ENCODE measurements at regions not wholly inside any gene's neighbourhood (a gene's known extent, or its start where the extent isn't known, plus 50 kb on each side); places are given as distances from the start of the nearest gene placed in this dataset.

DNA sequence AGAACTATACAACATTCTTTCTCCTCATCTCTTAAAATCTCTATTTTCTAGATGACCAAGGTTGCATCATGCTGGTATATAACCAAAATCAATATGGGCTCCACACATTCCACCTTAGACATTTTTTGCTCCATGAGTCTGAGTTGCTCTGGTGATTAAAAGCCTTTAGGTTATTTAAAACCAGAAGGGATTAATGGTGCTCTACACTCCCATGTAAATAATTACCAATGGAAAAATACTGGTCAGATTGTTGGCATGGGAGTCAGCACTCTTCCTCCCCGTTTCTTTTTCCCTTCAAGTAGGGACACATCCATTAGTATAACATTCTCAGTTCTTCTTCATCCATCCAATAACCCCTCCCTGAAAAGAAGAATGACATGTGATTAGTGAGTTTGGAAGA lies 747.7 kb downstream of the PCDH17 start:
- TF ChIP-seq POLR2A (IDR thresholded peaks at IDR 0.05) (no peak), EP300 (IDR thresholded peaks at IDR 0.05) (no peak)
- TF ChIP-seq, protein P1, sequence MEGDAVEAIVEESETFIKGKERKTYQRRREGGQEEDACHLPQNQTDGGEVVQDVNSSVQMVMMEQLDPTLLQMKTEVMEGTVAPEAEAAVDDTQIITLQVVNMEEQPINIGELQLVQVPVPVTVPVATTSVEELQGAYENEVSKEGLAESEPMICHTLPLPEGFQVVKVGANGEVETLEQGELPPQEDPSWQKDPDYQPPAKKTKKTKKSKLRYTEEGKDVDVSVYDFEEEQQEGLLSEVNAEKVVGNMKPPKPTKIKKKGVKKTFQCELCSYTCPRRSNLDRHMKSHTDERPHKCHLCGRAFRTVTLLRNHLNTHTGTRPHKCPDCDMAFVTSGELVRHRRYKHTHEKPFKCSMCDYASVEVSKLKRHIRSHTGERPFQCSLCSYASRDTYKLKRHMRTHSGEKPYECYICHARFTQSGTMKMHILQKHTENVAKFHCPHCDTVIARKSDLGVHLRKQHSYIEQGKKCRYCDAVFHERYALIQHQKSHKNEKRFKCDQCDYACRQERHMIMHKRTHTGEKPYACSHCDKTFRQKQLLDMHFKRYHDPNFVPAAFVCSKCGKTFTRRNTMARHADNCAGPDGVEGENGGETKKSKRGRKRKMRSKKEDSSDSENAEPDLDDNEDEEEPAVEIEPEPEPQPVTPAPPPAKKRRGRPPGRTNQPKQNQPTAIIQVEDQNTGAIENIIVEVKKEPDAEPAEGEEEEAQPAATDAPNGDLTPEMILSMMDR (IDR thresholded peaks at IDR 0.05): no peak
